Kidney glomerular epithelial cell (primary cell): ENCODE measurements at regions not wholly inside any gene's neighbourhood (a gene's known extent, or its start where the extent isn't known, plus 50 kb on each side); places are given as distances from the start of the nearest gene placed in this dataset.

Experiments used
- DNase-seq: peaks from one replicate; lab custom pipeline; 2025; lab: John Stamatoyannopoulos, UW

GRCh38 chr1:232276651-232277050 is 353.3 kb downstream of the SIPA1L2 start:
- no peak for DNase-seq

- no peak for DNase-seq
Observed at GRCh38 chr1:232274999-232275710, 354.8 kb downstream of the SIPA1L2 start.

DNA sequence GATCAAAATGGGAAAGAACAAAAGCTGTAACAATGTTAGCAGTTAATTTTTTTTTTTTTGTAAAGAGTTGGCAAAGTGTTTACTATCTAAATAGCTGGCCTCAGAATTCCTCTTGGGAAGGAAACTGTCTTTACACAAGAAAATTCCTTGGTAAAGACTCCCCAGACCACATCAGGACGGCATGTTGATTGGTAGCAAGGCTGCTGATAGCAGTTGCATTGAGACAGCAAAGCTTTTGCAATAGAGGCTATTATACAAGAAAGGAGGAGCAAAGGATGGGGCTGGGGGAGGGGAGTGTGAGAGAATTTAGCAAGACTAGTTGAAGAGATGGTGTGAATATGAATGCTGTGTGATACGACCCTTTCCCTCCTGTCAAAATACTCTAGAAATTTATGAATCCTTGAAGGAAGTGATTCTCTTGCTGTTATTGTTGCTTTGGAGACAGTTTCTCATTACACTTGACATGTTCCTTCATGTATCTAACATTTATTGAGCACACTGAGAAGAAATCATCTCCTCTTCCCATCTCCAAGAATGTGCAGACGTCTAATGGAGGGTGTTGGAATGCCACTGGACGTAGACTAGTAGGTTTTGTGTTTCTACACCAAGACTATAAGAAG is 355.6 kb downstream of the SIPA1L2 start:
- DNase-seq = no peak

- no peak for DNase-seq
Observed at GRCh38 chr1:232273011-232273410, 356.9 kb downstream of the SIPA1L2 start.

- no peak for DNase-seq
Observed at GRCh38 chr1:232271991-232272589, 357.8 kb downstream of the SIPA1L2 start.

DNA sequence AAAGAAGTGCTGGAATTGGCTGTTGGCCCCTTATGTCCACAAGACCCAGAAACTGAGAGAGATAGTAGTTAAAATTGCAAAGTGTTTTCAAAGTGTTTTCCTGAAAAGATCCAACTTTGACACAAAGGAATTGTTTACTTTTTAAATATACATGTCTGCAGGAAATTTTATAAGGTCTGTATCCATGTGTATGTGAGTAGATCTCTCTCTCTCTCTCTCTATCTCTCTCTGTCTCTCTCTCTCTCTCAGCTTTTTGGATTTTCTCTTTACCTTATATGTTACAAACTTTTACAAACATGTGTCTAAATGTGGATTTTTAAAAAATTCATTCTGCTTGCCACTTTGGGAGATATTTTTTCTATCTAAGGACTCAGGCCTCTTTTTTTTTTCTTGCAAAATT is 358.6 kb downstream of the SIPA1L2 start:
- no peak for DNase-seq

DNA sequence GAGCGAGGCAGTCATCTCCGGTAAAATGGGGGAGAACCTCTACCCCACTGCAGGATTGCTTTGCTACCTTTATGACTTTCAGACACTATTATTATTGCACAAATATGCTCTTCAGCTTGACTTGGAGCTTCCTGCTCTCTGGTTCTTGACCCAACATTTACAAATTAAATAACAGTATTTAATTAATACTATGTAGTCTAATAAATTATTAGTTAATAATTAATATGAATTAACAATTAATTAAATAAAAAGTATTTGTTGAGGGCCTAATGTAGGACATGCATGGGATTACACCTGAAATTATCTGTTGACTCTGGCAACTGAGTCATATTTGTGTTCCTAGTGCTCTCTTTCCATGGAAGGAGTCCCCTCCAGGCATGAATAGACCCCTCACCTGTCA is 359.9 kb downstream of the SIPA1L2 start:
- DNase-seq = no peak

GRCh38 chr1:232267837-232268598 is 361.9 kb downstream of the SIPA1L2 start:
- no peak for DNase-seq

DNA sequence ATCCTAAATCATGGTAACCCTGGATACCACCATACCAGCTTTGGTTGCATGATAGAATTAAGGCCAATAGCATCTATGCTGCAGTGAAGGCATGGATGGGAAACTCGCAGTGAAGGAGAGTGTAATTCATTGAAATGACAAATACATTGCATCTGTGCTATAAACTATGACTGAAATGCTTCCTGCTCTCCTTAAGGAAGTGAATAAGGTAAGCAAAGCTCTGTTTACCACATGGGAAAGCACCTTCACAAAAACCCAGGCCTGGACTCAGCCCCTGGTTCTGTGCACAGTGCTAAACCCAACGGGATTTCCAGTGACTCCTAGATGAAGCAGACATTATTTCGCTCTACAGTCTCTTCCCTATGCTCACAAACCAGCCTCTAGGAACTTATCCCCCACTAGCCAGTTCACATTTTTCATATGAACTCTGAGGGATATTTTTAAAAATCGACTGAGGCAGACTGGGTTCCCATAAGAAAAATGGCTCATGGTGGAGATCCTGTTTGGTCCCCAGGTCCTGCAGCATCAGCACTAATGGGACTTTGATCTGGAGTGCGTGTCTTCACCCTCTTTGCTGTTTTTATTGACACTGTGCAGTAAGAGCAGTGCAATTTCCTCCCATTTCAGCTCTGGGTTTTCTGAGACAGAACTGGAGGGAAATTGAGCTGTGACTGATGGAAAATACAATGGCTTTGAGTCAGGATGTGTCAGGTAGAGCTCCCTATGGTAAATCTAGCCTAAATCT is 362.7 kb downstream of the SIPA1L2 start:
- no peak for DNase-seq

GRCh38 chr1:232263452-232263851 is 366.5 kb downstream of the SIPA1L2 start:
- no peak for DNase-seq

DNA sequence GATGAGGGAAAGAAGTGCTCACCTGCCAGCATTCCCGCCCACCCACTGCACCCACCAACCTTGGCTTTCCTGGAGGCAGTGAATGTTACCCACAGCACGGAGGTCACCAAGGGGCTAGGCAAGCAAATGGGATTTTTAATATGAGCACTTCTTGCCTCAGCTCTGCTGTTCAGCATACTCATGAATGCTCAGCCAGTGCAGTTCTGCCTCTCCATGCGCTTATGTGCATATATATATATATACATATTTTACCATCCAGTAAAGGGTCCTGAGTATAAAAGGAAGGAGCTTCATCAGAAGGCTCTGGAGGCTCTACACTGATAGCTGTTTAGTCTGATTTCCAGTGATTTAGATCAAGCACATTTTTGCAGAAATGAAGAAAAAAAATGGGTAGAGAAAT is 366.9 kb downstream of the SIPA1L2 start:
- DNase-seq = no peak

DNA sequence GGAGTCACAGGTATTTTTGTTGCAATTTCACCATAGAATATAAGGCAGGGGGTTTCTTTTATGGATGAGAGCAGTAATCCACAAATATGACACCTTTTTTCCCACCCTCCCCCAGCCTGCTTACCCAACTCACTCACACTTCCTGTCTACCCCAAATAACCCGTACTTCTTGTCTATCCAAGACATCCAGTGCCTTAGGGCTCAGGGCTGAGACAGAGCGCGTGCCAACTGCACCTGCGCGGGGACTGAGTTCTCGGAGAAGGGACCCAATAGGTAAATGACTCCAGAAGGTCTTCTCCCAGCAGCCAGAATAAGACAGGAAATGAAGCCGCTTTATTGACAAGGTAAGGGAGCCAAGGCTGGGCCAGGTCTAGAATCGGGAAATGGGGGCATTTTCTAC is 369.1 kb downstream of the SIPA1L2 start:
- DNase-seq = no peak

DNA sequence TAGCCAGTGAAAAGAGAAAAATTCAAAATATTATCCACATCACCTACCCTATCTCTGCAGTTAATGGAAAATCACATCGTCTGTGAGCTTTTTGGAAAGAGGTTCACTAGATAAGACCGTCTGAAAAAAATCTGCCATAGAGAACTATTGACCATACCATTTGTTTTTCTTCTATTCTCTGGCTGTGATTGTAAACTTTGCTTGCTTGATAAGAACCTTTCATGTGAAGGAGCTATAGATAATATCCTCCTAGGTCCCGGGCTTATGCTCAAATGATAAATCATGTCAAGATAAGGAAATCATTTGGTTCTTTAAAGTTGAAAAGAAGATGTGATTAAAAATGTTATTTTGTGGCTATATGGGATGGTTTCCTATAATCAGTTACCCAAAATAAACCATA is 369.9 kb downstream of the SIPA1L2 start:
- no peak for DNase-seq

DNA sequence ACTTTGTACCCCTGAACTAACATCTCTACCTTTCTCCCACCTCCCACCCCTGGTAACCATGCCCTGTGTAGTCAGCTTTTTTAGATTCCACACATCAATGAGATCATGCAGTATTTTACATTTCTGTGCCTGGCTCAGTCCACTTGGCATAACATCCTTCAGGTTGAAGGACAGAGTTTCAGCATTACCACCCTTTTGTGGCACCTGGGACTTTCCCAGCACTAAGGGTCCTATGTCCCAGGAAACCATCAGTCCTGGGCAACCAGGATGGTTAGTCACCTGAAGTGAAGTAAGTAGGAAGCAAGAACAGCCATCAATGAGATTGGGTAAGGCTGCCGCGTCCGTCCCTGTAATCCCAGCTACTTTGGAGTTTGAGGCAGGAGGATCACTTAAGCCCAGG is 370.6 kb downstream of the SIPA1L2 start:
- DNase-seq = no peak

DNA sequence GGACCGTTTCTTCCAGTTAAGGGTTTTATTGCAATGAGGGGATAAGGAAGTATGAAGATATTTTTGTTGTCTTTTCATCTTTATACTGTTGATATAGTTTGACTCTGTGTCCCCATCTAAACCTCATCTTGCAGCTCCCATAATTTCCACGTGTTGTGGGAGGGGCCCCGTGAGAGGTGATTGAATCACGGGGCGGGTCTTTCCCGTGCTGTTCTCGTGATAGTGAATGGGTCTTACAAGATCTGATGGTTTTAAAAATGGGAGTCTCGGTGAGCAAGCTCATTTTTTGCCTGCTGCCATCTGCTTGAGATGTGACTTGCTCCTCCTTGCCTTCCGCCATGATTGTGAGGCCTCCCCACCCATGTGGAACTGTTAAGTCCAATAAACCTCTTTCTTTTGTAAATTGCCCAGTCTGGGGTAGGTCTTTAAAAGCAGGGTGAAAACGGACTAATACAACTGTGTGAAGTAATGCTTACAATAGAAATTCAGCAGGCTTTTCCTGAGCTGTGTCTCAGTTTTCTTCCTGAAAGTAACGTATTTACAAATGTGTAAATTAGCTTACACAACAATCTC is 377.3 kb downstream of the SIPA1L2 start:
- DNase-seq = no peak

GRCh38 chr1:232250838-232251237 is 379.1 kb downstream of the SIPA1L2 start:
- no peak for DNase-seq

DNA sequence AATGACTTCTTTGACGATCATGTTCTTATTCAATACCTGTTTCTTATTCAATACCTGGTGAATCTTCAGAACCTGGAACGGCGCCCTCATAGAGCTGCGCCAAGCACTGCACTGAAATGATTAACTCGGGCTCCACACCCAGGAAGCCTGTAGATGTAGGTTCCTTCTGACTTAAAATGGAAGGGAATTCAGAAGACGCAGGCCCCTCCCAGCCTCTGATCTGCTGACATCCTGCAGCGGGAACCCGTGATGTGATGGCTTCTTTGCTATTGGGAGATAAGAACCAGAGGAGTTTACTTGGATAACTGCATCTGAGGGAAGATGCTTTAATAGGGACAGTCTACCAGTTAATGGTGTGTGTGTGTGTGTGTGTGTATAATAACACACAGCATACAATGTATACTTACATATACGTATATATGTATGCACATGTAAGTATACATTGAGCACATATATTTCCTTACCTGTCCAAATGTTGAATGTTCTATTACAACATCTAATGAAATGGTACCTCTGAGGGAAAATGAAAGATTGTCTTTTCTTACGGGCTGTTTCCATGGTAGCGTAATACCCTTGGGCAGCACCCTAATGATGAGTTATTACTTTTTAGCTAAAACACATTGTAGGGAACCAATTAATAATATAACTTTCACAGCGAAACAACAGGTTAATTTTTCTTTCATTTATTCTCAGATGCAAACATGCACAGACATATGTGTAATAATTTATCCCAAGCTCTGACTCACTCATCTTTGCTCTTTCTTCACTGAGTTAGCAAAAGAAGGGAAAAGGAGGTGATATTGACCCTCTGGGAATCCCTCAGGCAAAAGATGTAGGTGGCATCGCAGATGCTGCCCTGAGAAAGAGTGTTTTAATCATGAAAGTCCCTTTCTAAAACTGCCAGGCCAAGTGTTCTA is 379.8 kb downstream of the SIPA1L2 start:
- DNase-seq = no peak

GRCh38 chr1:232249339-232249738 is 380.6 kb downstream of the SIPA1L2 start:
- DNase-seq = no peak

GRCh38 chr1:232248276-232248820 is 381.6 kb downstream of the SIPA1L2 start:
- DNase-seq = no peak

GRCh38 chr1:232247669-232248068 is 382.3 kb downstream of the SIPA1L2 start:
- DNase-seq = no peak
